IMR-90 (cell line): ENCODE measurements at regions not wholly inside any gene's neighbourhood (a gene's known extent, or its start where the extent isn't known, plus 50 kb on each side); places are given as distances from the start of the nearest gene placed in this dataset.

Experiments
- ATAC-seq: fragments of 200-7000 bp; cut with Tn5 transposase; 2 replicates; pipeline ENCODE4 v1.9.1; 2020; ENCODE audit warnings: low read depth, mild to moderate bottlenecking, moderate library complexity
- BruUV-seq: library from RNA; stranded (reverse); fragments of 400-500 nt; replicated peaks from 2 replicates; lab custom pipeline; 2021; lab: Mats Ljungman, UMichigan
- CTCF ChIA-PET: fragments of 300-600 bp; formaldehyde crosslinking; extraction: SDS; loops from one replicate; lab custom pipeline; 2021; ENCODE audit warnings: antibody characterized with exemption; lab: Yijun Ruan, JAX
- POLR2A ChIA-PET: fragments of 300-600 bp; sonication (Branson Sonifier 250); formaldehyde crosslinking; loops from one replicate; lab custom pipeline; 2022; ENCODE audit warnings: antibody characterized with exemption; ENCODE audit not compliant: unreplicated experiment; lab: Charles Lee
- DNase-seq: peaks from one replicate; pipeline ENCODE4 v3.0.0; 2013
- H2AFZ ChIP-seq: replicated peaks from 2 replicates; pipeline ENCODE3; 2013; ENCODE audit warnings: low read length, mild to moderate bottlenecking; ENCODE audit not compliant: poor library complexity
- H2AK5ac ChIP-seq: 2 replicates; pipeline ENCODE4 v1.6.1; 2013; ENCODE audit warnings: low read depth, low read length, inconsistent platforms
- H2AK9ac ChIP-seq: replicated peaks from 2 replicates; pipeline ENCODE3; 2013; ENCODE audit warnings: mild to moderate bottlenecking, low read depth, low read length, moderate library complexity; ENCODE audit not compliant: poor library complexity
- H2BK120ac ChIP-seq: 2 replicates; pipeline ENCODE4 v1.6.1; 2013; ENCODE audit warnings: low read depth, low read length, inconsistent platforms
- H2BK15ac ChIP-seq: 3 replicates; pipeline ENCODE4 v1.6.1; 2013; ENCODE audit warnings: low read depth, low read length, inconsistent platforms
- H2BK20ac ChIP-seq: 2 replicates; pipeline ENCODE4 v1.6.1; 2013; ENCODE audit warnings: low read depth, mild to moderate bottlenecking, inconsistent platforms, low read length, moderate library complexity
- H2BK5ac ChIP-seq: 2 replicates; pipeline ENCODE4 v1.6.1; 2013; ENCODE audit warnings: mild to moderate bottlenecking, low read depth, low read length, inconsistent platforms; ENCODE audit not compliant: poor library complexity, severe bottlenecking
- H3K14ac ChIP-seq: replicated peaks from 2 replicates; pipeline ENCODE4 v1.6.1; 2013; ENCODE audit warnings: low read depth, low read length, inconsistent platforms
- H3K18ac ChIP-seq: 2 replicates; pipeline ENCODE4 v1.6.1; 2013; ENCODE audit warnings: low read depth, low read length, control low read depth
- H3K23ac ChIP-seq: 2 replicates; pipeline ENCODE4 v1.6.1; 2013; ENCODE audit warnings: low read depth, low read length, inconsistent platforms
- H3K27ac ChIP-seq: 2 replicates; pipeline ENCODE4 v1.5.1; 2013; ENCODE audit warnings: mild to moderate bottlenecking, control low read depth, low read length; ENCODE audit not compliant: insufficient read depth
- H3K27me3 ChIP-seq: 2 replicates; pipeline ENCODE4 v1.6.1; 2013; ENCODE audit warnings: low read length; ENCODE audit not compliant: control insufficient read depth, insufficient read depth
- H3K36me3 ChIP-seq: 2 replicates; pipeline ENCODE4 v1.6.1; 2013; ENCODE audit warnings: low read length, mixed read lengths; ENCODE audit not compliant: control insufficient read depth, insufficient read depth
- H3K4ac ChIP-seq: 2 replicates; pipeline ENCODE4 v1.6.1; 2013; ENCODE audit warnings: low read depth, low read length, inconsistent platforms
- H3K4me1 ChIP-seq: 2 replicates; pipeline ENCODE4 v1.6.1; 2013; ENCODE audit warnings: low read length, mixed read lengths; ENCODE audit not compliant: control insufficient read depth, insufficient read depth
- H3K4me2 ChIP-seq: 2 replicates; pipeline ENCODE4 v1.6.1; 2013; ENCODE audit warnings: low read depth, mild to moderate bottlenecking, control low read depth, low read length, moderate library complexity
- H3K4me3 ChIP-seq: 2 replicates; pipeline ENCODE4 v1.5.1; 2013; ENCODE audit warnings: low read depth, mild to moderate bottlenecking, control low read depth, low read length, moderate library complexity; ENCODE audit not compliant: insufficient read depth
- H3K56ac ChIP-seq: 2 replicates; pipeline ENCODE4 v1.6.1; 2013; ENCODE audit warnings: low read length, inconsistent platforms; ENCODE audit not compliant: insufficient read depth; ENCODE audit errors: extremely low read depth
- H3K79me1 ChIP-seq, 2 experiments: 2 replicates each; pipeline ENCODE4 v1.6.1; 2013; ENCODE audit warnings: low read length in 2 of 2, inconsistent platforms in 1 of 2, low read depth in 1 of 2
- H3K9ac ChIP-seq: 2 replicates; pipeline ENCODE4 v1.6.1; 2013; ENCODE audit warnings: low read depth, low read length, control low read depth
- H3K9me1 ChIP-seq: 2 replicates; pipeline ENCODE4 v1.6.1; 2013; ENCODE audit warnings: low read length, inconsistent platforms; ENCODE audit not compliant: insufficient read depth
- H3K9me3 ChIP-seq: 2 replicates; pipeline ENCODE4 v1.6.1; 2013; ENCODE audit warnings: low read length; ENCODE audit not compliant: control insufficient read depth, insufficient read depth
- H4K20me1 ChIP-seq: 2 replicates; pipeline ENCODE4 v1.6.1; 2013; ENCODE audit warnings: low read length, inconsistent platforms; ENCODE audit not compliant: insufficient read depth
- H4K5ac ChIP-seq: 2 replicates; pipeline ENCODE4 v1.6.1; 2013; ENCODE audit warnings: mild to moderate bottlenecking, low read depth, low read length, control low read depth
- H4K8ac ChIP-seq, 2 experiments: 2 replicates each; pipeline ENCODE4 v1.6.1; 2013; ENCODE audit warnings: low read depth in 2 of 2, low read length in 2 of 2, control low read depth in 1 of 2, inconsistent platforms in 1 of 2
- H4K91ac ChIP-seq: 2 replicates; pipeline ENCODE4 v1.6.1; 2013; ENCODE audit warnings: low read depth, low read length, inconsistent platforms; ENCODE audit not compliant: insufficient read depth
- CEBPB ChIP-seq: IDR thresholded peaks from 2 replicates; pipeline ENCODE4 v1.6.1; 2012; ENCODE audit warnings: low read depth, low read length, improper control_type of control experiment
- CHD1 ChIP-seq: IDR thresholded peaks from 2 replicates; pipeline ENCODE4 v1.6.1; 2012; ENCODE audit warnings: low read depth, low read length, improper control_type of control experiment
- MAFK ChIP-seq: IDR thresholded peaks from 2 replicates; pipeline ENCODE4 v1.6.1; 2012; ENCODE audit warnings: low read depth, low read length, improper control_type of control experiment
- MAZ ChIP-seq: IDR thresholded peaks from 2 replicates; pipeline ENCODE4 v1.6.1; 2012; ENCODE audit warnings: low read depth, mild to moderate bottlenecking, low read length, improper control_type of control experiment, moderate library complexity, borderline replicate concordance
- MXI1 ChIP-seq: IDR thresholded peaks from 2 replicates; pipeline ENCODE4 v1.6.1; 2012; ENCODE audit warnings: low read depth, mild to moderate bottlenecking, low read length, moderate library complexity, borderline replicate concordance
- NFE2L2 ChIP-seq: fragments of 150-350 bp; IDR thresholded peaks from 2 replicates; pipeline ENCODE4 v1.6.1; 2016; ENCODE audit warnings: low read depth, mild to moderate bottlenecking, low read length
- RAD21 ChIP-seq: IDR thresholded peaks from 2 replicates; pipeline ENCODE4 v1.6.1; 2012; ENCODE audit warnings: low read length, improper control_type of control experiment
- RCOR1 ChIP-seq: IDR thresholded peaks from 2 replicates; pipeline ENCODE4 v1.6.1; 2012; ENCODE audit warnings: mild to moderate bottlenecking, low read length, improper control_type of control experiment; ENCODE audit not compliant: insufficient replicate concordance
- RFX5 ChIP-seq: IDR thresholded peaks from 2 replicates; pipeline ENCODE4 v1.8.0; 2012; ENCODE audit warnings: low read depth, mild to moderate bottlenecking, low read length, moderate library complexity
- SMC3 ChIP-seq: fragments of 150-350 bp; IDR thresholded peaks from 2 replicates; pipeline ENCODE4 v1.6.1; 2016; ENCODE audit warnings: low read depth, mild to moderate bottlenecking, antibody characterized with exemption, low read length, moderate library complexity
- WGBS, 2 experiments: methylation state at CpG; one replicate each; pipeline versions ENCODE4 v1.1.5 to v1.1.7; 2013; ENCODE audit warnings: missing lambda C conversion rate in 2 of 2; ENCODE audit not compliant: insufficient read length in 1 of 2; ENCODE audit errors: extremely low coverage in 2 of 2; 5-methylcytosine and 5-hydroxymethylcytosine counted together
- dilution Hi-C: fragments of 300-500 bp; cut with HindIII; formaldehyde crosslinking; loops from one replicate; pipeline ENCODE4 v1.14.3; 2018; ENCODE audit warnings: low sequenced_read_pairs; ENCODE audit not compliant: unreplicated experiment
- in situ Hi-C: fragments of 300-500 bp; cut with MboI; formaldehyde crosslinking; loops from 3 replicates; pipeline ENCODE4 v1.14.3; 2019; ENCODE audit warnings: low sequenced_read_pairs, inconsistent platforms, mixed read lengths
- intact Hi-C: fragments of 100-400 bp; cut with micrococcal nuclease; formaldehyde crosslinking; loops from 2 replicates; pipeline ENCODE4 v1.10.0; 2022
- TF ChIP-seq, protein P1 (sequence below): fragments of 150-350 bp; IDR thresholded peaks from 2 replicates; pipeline ENCODE4 v1.6.1; 2016; ENCODE audit warnings: low read depth, mild to moderate bottlenecking, low read length, moderate library complexity, borderline replicate concordance
- TF ChIP-seq, protein P2 (sequence below): fragments of 150-350 bp; IDR thresholded peaks from 2 replicates; pipeline ENCODE4 v1.6.1; 2017; ENCODE audit warnings: mild to moderate bottlenecking, antibody characterized with exemption, low read length, low read depth

GRCh38 chr4:186013419-186014186 lies 55.4 kb upstream of the TLR3 start:
- no peak for TF ChIP-seq RCOR1
- TF ChIP-seq, protein P1, sequence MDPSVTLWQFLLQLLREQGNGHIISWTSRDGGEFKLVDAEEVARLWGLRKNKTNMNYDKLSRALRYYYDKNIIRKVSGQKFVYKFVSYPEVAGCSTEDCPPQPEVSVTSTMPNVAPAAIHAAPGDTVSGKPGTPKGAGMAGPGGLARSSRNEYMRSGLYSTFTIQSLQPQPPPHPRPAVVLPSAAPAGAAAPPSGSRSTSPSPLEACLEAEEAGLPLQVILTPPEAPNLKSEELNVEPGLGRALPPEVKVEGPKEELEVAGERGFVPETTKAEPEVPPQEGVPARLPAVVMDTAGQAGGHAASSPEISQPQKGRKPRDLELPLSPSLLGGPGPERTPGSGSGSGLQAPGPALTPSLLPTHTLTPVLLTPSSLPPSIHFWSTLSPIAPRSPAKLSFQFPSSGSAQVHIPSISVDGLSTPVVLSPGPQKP, result no peak
- TF ChIP-seq CEBPB, result no peak
- TF ChIP-seq MAFK, result no peak
- no peak for TF ChIP-seq RAD21
- TF ChIP-seq MAZ, result no peak
- no peak for TF ChIP-seq CHD1
- TF ChIP-seq SMC3, result no peak
- no peak for TF ChIP-seq NFE2L2
- TF ChIP-seq, protein P2, sequence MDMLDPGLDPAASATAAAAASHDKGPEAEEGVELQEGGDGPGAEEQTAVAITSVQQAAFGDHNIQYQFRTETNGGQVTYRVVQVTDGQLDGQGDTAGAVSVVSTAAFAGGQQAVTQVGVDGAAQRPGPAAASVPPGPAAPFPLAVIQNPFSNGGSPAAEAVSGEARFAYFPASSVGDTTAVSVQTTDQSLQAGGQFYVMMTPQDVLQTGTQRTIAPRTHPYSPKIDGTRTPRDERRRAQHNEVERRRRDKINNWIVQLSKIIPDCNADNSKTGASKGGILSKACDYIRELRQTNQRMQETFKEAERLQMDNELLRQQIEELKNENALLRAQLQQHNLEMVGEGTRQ, result no peak
- TF ChIP-seq RFX5, result no peak
- no peak for TF ChIP-seq MXI1
- no peak overlapping the region for H3K18ac ChIP-seq
- H3K36me3 ChIP-seq, result no peaks in the 10 kb centered on the region
- H3K9ac ChIP-seq, result no peak overlapping the region
- peaks cover 4% of the 10 kb centered on the region; the same call in 1 of the 2 replicates for H3K27me3 ChIP-seq
- no peak overlapping the region for H4K5ac ChIP-seq
- no peak overlapping the region for H3K27ac ChIP-seq
- no peak overlapping the region for H2BK20ac ChIP-seq
- no peaks in the 10 kb centered on the region for H3K79me1 ChIP-seq
- H4K91ac ChIP-seq, result no peak overlapping the region
- CTCF ChIA-PET, result no interaction called here
- no peak overlapping the region for H3K14ac ChIP-seq
- H3K23ac ChIP-seq, result no peak overlapping the region
- H2AFZ ChIP-seq, result no peak overlapping the region
- no peak overlapping the region for H3K4me3 ChIP-seq
- WGBS, 2 experiments, result 100% methylated on average over 1 of the region's 8 CpGs; no CpG with 5 or more reads in 1 of the 2 experiments
- no peaks in the 10 kb centered on the region for H4K20me1 ChIP-seq
- DNase-seq (no peak), ATAC-seq (no peak)
- H2AK9ac ChIP-seq, result no peak overlapping the region
- no peak overlapping the region for H2AK5ac ChIP-seq
- no peak overlapping the region for H3K4ac ChIP-seq
- no peaks in the 10 kb centered on the region for H3K4me1 ChIP-seq
- H2BK5ac ChIP-seq, result no peak overlapping the region
- intact Hi-C loops (no loop called here), dilution Hi-C loops (no loop called here), in situ Hi-C loops (no loop called here)
- H4K8ac ChIP-seq, result no peak overlapping the region
- H2BK15ac ChIP-seq, result no peak overlapping the region
- H3K9me1 ChIP-seq, result no peaks in the 10 kb centered on the region
- H3K9me3 ChIP-seq, result no peaks in the 10 kb centered on the region
- H3K4me2 ChIP-seq, result no peak overlapping the region
- H3K56ac ChIP-seq, result no peak overlapping the region
- POLR2A ChIA-PET, result no interaction called here
- BruUV-seq, result no TSS peak
- no peak overlapping the region for H2BK120ac ChIP-seq
